AG04450 (cell line): ENCODE measurements at regions not wholly inside any gene's neighbourhood (a gene's known extent, or its start where the extent isn't known, plus 50 kb on each side); places are given as distances from the start of the nearest gene placed in this dataset.

Experiments
- CTCF ChIA-PET: fragments of 300-600, 350-600 bp; formaldehyde crosslinking; extraction: SDS; loops from one replicate; lab custom pipeline; 2022; ENCODE audit warnings: antibody characterized with exemption, inconsistent platforms; lab: Charles Lee
- POLR2A ChIA-PET: fragments of 350-600 bp; formaldehyde crosslinking; extraction: SDS; loops from one replicate; lab custom pipeline; 2021; ENCODE audit warnings: antibody characterized with exemption, inconsistent platforms; lab: Yijun Ruan, JAX
- DNase-seq: peaks from one replicate; pipeline ENCODE4 v3.0.0-alpha.2; 2011; ENCODE audit warnings: low read depth, low spot score
- H3K27ac ChIP-seq: one replicate; pipeline ENCODE4 v1.5.1; 2012; ENCODE audit warnings: low read depth, low read length, control low read depth
- H3K27me3 ChIP-seq: one replicate; pipeline ENCODE4 v1.6.0; 2012; ENCODE audit warnings: low read length; ENCODE audit not compliant: control insufficient read depth, insufficient read depth
- H3K4me3 ChIP-seq: 2 replicates; pipeline ENCODE4 v1.5.1; 2011; ENCODE audit warnings: mild to moderate bottlenecking, low read depth, low read length, control low read depth
- H3K9me3 ChIP-seq: 2 replicates; pipeline ENCODE4 v1.5.1; 2012; ENCODE audit warnings: low read length; ENCODE audit not compliant: control insufficient read depth, insufficient read depth
- TF ChIP-seq, protein P1 (sequence below): IDR thresholded peaks from 2 replicates; pipeline ENCODE4 v1.5.1; 2011; ENCODE audit warnings: low read depth, low read length, control low read depth, inconsistent platforms

DNA sequence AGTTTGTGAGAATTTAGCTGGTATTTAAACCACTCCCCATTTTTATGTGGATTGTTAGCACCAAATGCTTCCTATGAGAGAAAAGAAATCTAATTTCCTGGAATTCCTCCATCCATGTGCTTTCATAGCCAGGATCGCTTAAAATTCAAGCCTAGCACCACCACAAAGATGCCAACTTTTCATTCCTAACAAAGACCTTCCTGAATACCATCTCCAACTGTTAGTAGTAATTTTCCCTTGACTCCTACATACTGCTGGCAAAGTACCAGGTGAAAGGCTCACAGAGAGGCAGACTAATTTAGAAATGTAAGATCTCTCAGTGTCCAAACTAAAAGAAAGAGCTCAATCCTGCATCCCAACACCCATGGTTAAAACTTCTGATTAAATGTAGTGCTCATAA lies 386.3 kb downstream of the KCTD12 start:
- peaks cover 11% of the 10 kb centered on the region for H3K27me3 ChIP-seq
- ChIA-PET CTCF (interaction anchor here (1.2 kb wide), 1 partner anchor 25 kb away, joined by 3 read pairs; no protein-coding TSS in a partner anchor), POLR2A (no interaction called here)
- H3K9me3 ChIP-seq, result no peaks in the 10 kb centered on the region
- DNase-seq, result no peak
- no peak overlapping the region for H3K27ac ChIP-seq
- no peak overlapping the region for H3K4me3 ChIP-seq
- TF ChIP-seq, protein P1, sequence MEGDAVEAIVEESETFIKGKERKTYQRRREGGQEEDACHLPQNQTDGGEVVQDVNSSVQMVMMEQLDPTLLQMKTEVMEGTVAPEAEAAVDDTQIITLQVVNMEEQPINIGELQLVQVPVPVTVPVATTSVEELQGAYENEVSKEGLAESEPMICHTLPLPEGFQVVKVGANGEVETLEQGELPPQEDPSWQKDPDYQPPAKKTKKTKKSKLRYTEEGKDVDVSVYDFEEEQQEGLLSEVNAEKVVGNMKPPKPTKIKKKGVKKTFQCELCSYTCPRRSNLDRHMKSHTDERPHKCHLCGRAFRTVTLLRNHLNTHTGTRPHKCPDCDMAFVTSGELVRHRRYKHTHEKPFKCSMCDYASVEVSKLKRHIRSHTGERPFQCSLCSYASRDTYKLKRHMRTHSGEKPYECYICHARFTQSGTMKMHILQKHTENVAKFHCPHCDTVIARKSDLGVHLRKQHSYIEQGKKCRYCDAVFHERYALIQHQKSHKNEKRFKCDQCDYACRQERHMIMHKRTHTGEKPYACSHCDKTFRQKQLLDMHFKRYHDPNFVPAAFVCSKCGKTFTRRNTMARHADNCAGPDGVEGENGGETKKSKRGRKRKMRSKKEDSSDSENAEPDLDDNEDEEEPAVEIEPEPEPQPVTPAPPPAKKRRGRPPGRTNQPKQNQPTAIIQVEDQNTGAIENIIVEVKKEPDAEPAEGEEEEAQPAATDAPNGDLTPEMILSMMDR, result no peak

DNA sequence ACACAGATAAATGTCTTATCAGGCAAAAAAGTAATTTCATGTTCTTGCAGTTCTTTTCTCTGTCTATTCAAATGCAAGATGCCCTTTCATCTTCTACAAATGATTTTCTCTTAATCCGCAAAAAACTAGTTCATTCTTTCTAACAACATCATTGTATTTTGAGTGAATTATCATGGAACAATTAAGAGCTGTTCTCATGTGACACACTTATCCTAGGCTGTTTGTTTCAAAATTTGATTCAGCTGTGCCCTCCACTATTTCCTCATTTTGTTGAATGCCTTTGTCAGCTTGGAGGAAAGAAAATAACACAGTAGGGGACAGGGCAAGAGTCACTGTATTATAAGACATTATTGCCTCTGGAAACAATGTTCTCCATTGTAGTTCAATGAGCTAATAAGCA lies 396.9 kb downstream of the KCTD12 start:
- Histone ChIP-seq H3K27ac (no peak overlapping the region), H3K27me3 (peaks cover 3% of the 10 kb centered on the region), H3K9me3 (no peaks in the 10 kb centered on the region), H3K4me3 (no peak overlapping the region)
- TF ChIP-seq, protein P1, result no peak
- ChIA-PET POLR2A (interaction anchor here (0.6 kb wide), 1 partner anchor 64 kb away, joined by 5 read pairs; no protein-coding TSS in a partner anchor), CTCF (interaction anchor here (1.0 to 2.3 kb wide), 5 partner anchors 14 to 619 kb away, joined by 3 to 6 read pairs (median 5); no protein-coding TSS in a partner anchor)
- no peak for DNase-seq

DNA sequence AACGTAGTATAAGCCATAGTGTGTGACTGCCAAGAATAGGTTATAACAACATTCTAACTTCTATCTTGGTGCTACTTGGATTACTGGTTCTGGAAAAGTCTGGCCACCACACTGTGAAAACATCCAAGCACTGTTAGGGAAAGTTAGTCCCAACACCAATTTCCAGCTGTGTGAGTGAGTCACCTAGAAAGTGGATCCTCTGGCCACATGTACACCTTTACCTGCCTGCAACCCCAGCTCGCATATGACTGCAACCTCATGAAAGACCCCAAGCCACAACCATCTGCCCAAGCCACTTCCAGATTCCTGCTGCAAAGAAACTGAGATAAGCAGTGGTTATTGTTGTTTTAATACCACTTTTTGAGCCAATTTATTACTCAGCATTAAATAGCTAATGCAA lies 404.5 kb downstream of the KCTD12 start:
- POLR2A ChIA-PET, result no interaction called here
- no peaks in the 10 kb centered on the region for H3K9me3 ChIP-seq
- H3K27me3 ChIP-seq, result no peaks in the 10 kb centered on the region
- CTCF ChIA-PET, result interaction anchor here (1.4 kb wide), 1 partner anchor 612 kb away, joined by 5 read pairs; no protein-coding TSS in a partner anchor
- no peak overlapping the region for H3K27ac ChIP-seq
- TF ChIP-seq, protein P1, result no peak
- no peak overlapping the region for H3K4me3 ChIP-seq
- DNase-seq, result no peak

DNA sequence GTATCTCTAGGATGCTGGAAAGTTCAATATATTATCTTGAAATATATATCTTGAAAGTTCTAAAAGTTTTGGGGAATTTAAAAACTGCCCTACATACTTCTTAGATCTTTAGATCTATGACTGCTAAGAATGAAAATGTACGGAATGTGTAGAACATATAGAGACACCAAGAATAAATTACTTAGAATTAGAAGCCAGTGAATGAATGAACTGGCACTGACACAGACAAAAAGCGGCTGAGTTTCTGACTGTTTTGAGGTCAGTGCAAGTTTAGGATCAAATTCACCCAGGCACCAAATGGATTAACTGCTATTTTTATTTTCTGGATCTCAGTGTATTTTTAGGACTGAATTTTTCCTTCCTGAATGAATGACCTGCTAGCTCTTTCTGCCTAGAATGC lies 411.2 kb downstream of the KCTD12 start:
- DNase-seq, result no peak
- no peak overlapping the region for H3K4me3 ChIP-seq
- H3K9me3 ChIP-seq, result no peaks in the 10 kb centered on the region
- ChIA-PET POLR2A (no interaction called here), CTCF (interaction anchor here (0.7 to 7.0 kb wide), 9 partner anchors 14 to 790 kb away, joined by 3 to 132 read pairs (median 7); no protein-coding TSS in a partner anchor)
- TF ChIP-seq, protein P1, result no peak
- no peaks in the 10 kb centered on the region for H3K27me3 ChIP-seq
- no peak overlapping the region for H3K27ac ChIP-seq

DNA sequence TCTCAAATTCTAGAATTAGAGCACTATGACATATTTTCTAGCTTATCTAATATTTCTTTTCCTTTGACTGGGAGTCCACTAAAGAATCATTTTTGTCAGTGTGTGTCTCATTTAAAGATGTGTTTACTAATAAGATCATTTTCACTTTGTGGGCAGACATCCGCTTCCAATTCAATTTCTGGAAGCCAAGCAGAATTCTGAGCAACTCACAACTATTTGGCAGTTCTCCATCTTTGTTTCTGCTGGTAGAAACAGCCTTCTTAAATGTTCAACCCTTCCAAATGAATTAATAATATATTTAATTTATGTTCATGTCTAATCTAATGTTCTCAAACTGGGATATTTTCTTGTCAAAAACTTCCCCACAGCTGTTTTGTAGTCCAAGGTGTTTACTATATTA lies 411.8 kb downstream of the KCTD12 start:
- no peak overlapping the region for H3K4me3 ChIP-seq
- TF ChIP-seq, protein P1, result no peak
- peaks cover 2% of the 10 kb centered on the region for H3K27me3 ChIP-seq
- no peak overlapping the region for H3K27ac ChIP-seq
- no peak for DNase-seq
- H3K9me3 ChIP-seq, result no peaks in the 10 kb centered on the region
- ChIA-PET POLR2A (no interaction called here), CTCF (interaction anchor here (0.6 to 7.0 kb wide), 26 partner anchors 10 to 991 kb away, joined by 3 to 132 read pairs (median 4); no protein-coding TSS in a partner anchor)
